Skin of body (tissue), 1 donor: ENCODE measurements at regions not wholly inside any gene's neighbourhood (a gene's known extent, or its start where the extent isn't known, plus 50 kb on each side); places are given as distances from the start of the nearest gene placed in this dataset.
"Not testable (repeated sequence)": the region's sequence is repeated elsewhere in the genome, so short reads cannot be mapped to it uniquely, and the experiment has no call there.

Experiments
- DNase-seq: peaks from one replicate; lab custom pipeline; 2025; lab: John Stamatoyannopoulos, UW

DNA sequence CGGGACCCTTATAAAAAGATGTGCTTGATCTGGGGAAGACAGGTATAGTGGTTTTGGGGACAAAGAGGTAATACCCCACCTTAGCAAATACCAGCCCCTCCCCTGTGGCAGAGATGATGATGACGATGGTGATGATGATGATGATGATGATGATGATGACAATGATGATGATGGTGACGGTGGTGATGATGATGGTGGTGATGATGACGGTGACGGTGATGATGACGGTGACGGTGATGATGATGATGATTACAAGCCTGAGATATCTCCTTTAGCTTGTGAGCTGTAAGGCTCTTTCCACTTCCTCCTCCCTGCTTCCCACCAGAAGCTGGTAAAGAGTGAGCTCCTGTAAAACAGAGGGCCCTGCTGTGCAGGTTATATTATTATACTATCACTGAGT is 89.5 kb upstream of the TMEM45B start:
- DNase-seq, result no peak

DNA sequence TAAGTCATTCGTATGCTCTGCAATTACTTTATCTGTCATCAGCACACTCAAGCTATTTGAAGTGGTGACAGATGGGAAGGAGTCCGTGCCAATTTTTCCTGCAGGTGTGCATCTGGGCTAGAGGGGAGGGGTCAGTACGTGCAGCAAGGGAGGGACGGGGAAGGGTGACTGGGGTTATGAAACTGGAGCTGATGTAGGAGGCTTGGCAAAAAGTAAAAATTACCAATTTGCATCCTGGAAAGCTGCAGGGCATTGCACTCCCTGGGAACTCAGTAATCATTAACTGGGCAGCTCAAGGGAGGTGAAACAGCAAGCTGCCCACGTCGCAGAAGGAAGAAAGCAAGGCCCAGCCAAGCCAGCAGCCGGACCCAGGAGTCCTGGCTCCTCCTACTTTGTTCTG is 87.1 kb upstream of the TMEM45B start:
- no peak for DNase-seq

DNA sequence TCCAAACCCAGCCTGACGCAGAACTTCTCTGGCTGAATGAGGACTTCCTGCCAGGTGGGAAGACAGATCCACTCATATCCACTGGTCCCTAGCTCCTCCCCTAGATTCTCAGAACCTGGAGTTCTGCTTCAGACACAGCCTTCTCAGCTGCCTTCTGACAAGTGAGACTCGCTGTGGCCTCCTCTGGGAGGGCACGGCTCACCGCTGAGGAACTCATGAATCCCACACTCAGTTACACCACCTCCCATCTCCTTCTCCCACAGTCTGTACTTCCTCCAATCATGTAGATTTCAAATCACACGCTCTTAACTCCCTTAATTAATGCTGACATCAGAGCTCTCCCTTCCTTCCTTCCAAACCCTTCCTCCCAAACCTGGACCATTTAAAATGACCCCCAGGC is 86.4 kb upstream of the TMEM45B start:
- DNase-seq, result no peak

GRCh38 chr11:129729823-129730222 is 85.8 kb upstream of the TMEM45B start:
- DNase-seq, result no peak

- no peak for DNase-seq
Observed at GRCh38 chr11:129731316-129731715, 84.3 kb upstream of the TMEM45B start.

DNA sequence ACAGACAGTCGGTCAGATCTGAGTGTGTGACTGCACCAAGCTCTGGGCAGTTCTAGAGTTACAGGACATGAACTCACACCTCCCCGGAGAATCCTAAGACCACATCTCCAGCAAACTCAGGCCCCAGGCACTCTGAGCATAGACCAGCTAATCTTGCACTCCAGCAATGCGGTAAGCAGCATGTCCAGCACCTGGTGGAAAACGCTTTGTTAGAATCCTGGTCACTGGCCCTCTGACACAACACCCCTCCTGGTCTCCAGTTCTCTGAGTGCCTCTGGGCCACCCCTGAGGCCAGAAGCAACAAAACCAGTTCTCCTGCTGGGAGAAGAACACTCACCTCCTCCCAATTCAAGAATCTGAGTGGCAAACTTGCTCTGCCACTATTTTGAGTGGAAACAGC is 82.7 kb upstream of the TMEM45B start:
- no peak for DNase-seq

DNA sequence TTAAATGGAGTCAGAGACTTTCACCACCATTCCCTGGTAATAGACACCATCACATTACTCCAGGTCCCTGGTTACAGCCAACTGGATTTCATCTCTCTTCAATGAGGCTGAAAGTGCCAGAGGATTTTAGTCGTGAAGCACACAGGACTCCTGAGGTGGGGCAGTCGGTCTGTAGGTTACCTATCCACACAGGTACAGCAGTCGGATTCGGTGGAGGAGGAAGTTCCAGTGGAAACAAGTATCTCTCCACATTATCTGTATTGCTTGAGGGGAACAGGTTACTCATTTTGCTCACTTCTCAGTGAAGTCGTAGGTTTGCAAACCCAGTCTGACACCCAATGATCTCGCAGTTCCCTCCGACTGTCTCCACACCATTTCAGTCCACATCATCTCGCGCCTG is 82.3 kb upstream of the TMEM45B start:
- DNase-seq, result no peak

DNA sequence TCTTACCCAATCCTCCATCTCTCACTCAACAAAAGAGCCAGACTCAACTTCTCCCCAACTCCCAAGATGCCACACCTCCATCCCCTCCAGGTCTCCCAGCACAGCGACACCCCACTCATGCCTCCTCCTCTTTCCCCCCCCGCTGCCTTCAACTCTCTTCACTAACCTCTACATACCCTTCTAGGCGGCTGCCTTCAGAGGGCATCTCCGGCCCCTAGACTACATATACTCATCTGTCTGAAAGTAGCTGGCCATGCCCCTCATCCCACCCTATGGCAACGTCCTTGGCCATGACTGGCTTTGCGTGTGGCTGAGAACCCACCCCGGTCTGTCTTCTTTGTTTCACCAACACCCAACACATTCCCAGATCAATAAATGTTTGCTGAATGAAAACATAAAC is 81.7 kb upstream of the TMEM45B start:
- no peak for DNase-seq

GRCh38 chr11:129734654-129735053 is 81.0 kb upstream of the TMEM45B start:
- DNase-seq, result no peak

GRCh38 chr11:129737831-129738230 is 77.8 kb upstream of the TMEM45B start:
- DNase-seq, result no peak

DNA sequence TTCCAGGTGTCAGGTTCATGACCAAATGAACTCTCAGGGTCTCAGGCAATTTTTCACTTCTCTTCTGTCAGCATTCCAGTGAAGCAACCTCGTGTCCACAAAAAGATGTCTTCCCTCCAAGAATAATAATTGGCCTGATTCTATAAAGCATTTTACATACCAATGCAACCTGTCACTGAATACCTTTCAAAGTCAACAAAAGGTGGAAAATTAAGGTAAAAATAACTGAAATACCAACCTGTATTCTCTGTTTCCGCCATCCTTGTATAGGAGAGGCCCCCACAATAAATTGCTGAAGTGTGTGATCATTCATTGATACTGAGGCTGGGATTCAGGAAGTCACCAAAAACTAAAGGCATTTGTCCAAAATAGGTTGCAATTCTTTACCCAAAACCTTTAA is 77.4 kb upstream of the TMEM45B start:
- no peak for DNase-seq

- no peak for DNase-seq
Observed at GRCh38 chr11:129739339-129739738, 76.3 kb upstream of the TMEM45B start.

DNA sequence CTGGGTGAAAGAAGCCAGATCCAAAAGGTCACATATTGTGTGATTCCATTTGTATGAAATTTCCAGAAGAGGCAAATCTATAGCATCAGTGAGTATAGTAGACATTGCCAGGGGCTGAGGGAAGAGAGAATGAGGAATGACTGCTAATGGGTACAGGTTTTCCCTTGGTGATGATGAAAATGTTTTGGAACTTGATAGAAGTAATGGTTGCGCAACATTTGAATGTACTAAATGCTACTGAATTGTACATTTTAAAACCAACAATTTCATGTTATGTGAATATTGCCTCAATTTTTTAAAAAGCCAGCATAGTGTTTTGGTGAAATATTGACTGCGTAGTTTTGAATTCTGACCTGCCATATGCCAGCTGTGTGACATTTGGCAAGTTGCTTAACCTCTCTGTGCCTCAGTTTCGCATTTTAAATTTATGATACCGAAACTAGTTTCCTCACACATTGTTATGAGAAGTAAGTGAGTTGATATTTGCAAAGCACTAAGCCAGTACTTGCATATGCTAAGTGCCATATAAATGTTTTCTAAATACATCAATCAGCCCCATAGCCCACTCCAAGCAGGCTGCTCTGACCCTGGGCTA is 75.4 kb upstream of the TMEM45B start:
- no peak for DNase-seq

GRCh38 chr11:129743112-129743815 is 72.4 kb upstream of the TMEM45B start:
- DNase-seq, result no peak

DNA sequence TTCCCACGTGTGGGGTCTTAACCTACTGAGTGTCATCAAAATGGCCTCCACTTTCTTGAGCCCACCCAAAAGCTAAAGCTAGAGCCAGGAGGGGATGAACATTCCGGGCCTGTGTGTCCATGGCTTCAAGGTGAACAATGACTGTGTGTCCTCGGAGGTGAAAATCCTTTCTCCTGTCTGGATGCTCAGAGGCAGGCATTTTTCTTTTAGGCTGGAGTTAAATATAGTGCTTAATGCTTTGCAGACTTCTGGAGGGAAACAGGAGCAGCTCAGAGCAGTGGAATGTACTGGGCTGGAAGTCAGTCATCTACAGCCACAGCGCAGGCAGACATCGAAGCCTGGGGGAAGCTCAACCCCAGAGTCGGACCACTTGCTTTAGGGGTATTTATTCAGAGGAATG is 68.6 kb upstream of the TMEM45B start:
- peak; percentile 23 for DNase-seq

- DNase-seq, result no peak
Observed at GRCh38 chr11:129749141-129749540, 66.5 kb upstream of the TMEM45B start.

DNA sequence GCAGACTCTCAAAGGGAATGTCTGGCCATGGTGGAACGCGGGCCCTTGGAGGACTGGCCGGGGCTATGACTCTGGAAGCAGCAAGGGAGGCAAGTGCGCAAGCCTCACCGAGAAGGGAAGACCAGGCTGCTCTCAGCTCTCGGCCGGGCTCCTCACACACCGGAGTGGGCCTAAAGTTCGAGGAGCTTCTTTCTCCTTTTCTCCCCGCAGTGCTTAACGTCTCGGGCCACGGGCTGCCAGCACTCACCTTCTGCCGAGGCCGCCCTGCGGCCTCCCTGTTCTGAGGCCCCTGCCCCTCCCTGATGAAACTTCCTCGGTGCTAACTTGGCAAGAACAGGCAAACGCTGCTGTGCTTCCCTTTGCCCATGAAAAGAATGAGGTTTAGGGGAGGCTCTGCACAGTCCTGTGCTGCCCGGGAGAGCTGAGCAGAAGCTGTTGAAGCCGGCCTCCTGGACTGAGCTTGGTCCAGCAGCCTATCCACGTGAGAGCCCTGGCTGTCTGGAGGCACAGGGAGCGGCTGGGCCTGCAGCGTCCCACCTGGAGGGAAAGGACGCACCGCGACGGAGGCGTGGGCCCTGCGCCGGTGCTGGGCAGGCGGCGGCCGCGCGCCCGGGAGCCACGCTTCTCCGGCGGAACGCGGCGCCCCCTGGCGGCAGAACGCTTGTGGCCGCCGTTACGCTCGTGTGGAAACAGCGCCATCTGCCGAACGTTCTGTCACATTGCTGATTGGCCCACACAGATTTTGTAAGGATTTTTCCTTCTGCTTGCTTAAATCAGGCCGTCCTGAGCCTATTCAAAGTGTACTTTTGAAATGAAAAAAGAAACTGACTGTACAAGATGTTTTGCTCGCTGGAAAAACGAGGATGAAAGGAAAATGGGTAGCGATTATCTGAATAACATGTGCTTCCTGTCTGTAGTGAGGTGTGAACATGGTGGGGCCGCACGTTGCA is 65.0 kb upstream of the TMEM45B start:
- DNase-seq, result peak; percentile 60

DNA sequence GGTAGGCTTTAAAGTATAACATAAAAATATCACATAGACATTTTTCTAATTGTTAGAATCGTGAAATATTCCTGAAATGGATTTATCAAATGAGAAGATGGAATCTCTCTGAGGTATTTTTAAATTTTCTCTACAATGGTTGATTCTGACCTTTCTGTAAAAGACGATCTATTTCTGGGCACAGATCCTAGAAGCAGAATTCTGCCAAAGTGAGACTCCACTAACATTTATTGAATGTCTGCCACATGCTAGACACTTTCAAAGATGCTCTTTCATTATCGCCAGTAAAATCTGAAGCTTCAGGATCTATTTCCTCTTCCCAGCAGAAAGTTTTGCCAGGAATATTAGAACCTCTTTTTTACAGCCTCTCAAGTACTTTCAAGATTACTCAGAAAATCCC is 64.1 kb upstream of the TMEM45B start:
- no peak for DNase-seq

GRCh38 chr11:129763569-129763968 is 52.1 kb upstream of the TMEM45B start:
- DNase-seq, result not testable (repeated sequence)

- not testable (repeated sequence) for DNase-seq
Observed at GRCh38 chr11:129764204-129764603, 51.4 kb upstream of the TMEM45B start.
